WERI-Rb-1 (cell line): ENCODE measurements at regions not wholly inside any gene's neighbourhood (a gene's known extent, or its start where the extent isn't known, plus 50 kb on each side); places are given as distances from the start of the nearest gene placed in this dataset.

ENCODE experiments used
- DNase-seq: peaks from one replicate; pipeline ENCODE4 v3.0.0-alpha.2; 2020
- H3K27ac ChIP-seq: fragments of 250-450 bp; sonication (Bioruptor Pico); 2 replicates; pipeline ENCODE4 v1.5.1; 2020; ENCODE audit warnings: mild to moderate bottlenecking, moderate library complexity
- H3K27me3 ChIP-seq: fragments of 250-450 bp; sonication (Bioruptor Pico); 2 replicates; pipeline ENCODE4 v1.5.1; 2021; ENCODE audit warnings: mild to moderate bottlenecking, low read depth, moderate library complexity; ENCODE audit not compliant: insufficient read depth, severe bottlenecking
- H3K36me3 ChIP-seq: fragments of 250-450 bp; sonication (Bioruptor Pico); 2 replicates; pipeline ENCODE4 v1.5.1; 2020; ENCODE audit warnings: mild to moderate bottlenecking, moderate library complexity
- H3K4me3 ChIP-seq: 2 replicates; pipeline ENCODE4 v1.5.1; 2011; ENCODE audit warnings: low read depth, mild to moderate bottlenecking, control low read depth, low read length
- H3K9me3 ChIP-seq: fragments of 250-450 bp; sonication (Bioruptor Pico); 2 replicates; pipeline ENCODE4 v1.5.1; 2021; ENCODE audit warnings: mild to moderate bottlenecking, moderate library complexity; ENCODE audit not compliant: severe bottlenecking
- CTCF ChIP-seq: IDR thresholded peaks from 2 replicates; pipeline ENCODE4 v1.5.1; 2011; ENCODE audit warnings: low read depth, mild to moderate bottlenecking, control low read depth, inconsistent platforms, low read length

- H3K4me3 ChIP-seq, result no peak overlapping the region
- no peak for TF ChIP-seq CTCF
- peak; percentile 86 for DNase-seq
- no peaks in the 10 kb centered on the region for H3K9me3 ChIP-seq
- peak overlapping the region; percentile 80 for H3K27ac ChIP-seq
- no peaks in the 10 kb centered on the region for H3K36me3 ChIP-seq
- H3K27me3 ChIP-seq, result no peaks in the 10 kb centered on the region
These were observed 177.2 kb upstream of the PITX1 start for GRCh38 chr5:135211083-135211790.

- DNase-seq, result peak; percentile 3
These were observed 176.4 kb upstream of the PITX1 start for GRCh38 chr5:135210286-135211055.

GRCh38 chr5:135208903-135209721 is 175.1 kb upstream of the PITX1 start:
- Histone ChIP-seq H3K4me3 (no peak overlapping the region), H3K36me3 (no peaks in the 10 kb centered on the region), H3K27ac (peak overlapping the region; percentile 28; the same call in 1 of the 2 replicates), H3K27me3 (no peaks in the 10 kb centered on the region), H3K9me3 (no peaks in the 10 kb centered on the region)
- no peak for TF ChIP-seq CTCF
- peak; percentile 7 for DNase-seq

More at GRCh38 chr5:135210286-135211055, 176.4 kb upstream of the PITX1 start:
- Histone ChIP-seq H3K36me3 (no peaks in the 10 kb centered on the region), H3K27me3 (no peaks in the 10 kb centered on the region), H3K4me3 (no peak overlapping the region), H3K9me3 (no peaks in the 10 kb centered on the region), H3K27ac (peak overlapping the region; percentile 80)
- no peak for TF ChIP-seq CTCF

GRCh38 chr5:135208555-135208902 is 174.5 kb upstream of the PITX1 start:
- no peak overlapping the region for H3K27ac ChIP-seq
- H3K36me3 ChIP-seq, result no peaks in the 10 kb centered on the region
- DNase-seq, result no peak
- no peaks in the 10 kb centered on the region for H3K9me3 ChIP-seq
- TF ChIP-seq CTCF, result no peak
- H3K4me3 ChIP-seq, result no peak overlapping the region
- H3K27me3 ChIP-seq, result no peaks in the 10 kb centered on the region

GRCh38 chr5:135207866-135208265 is 173.8 kb upstream of the PITX1 start:
- H3K27ac ChIP-seq, result no peak overlapping the region

More at GRCh38 chr5:135207866-135208265, 173.8 kb upstream of the PITX1 start:
- Histone ChIP-seq H3K4me3 (no peak overlapping the region), H3K9me3 (peaks cover 2% of the 10 kb centered on the region), H3K27me3 (no peaks in the 10 kb centered on the region), H3K36me3 (no peaks in the 10 kb centered on the region)
- no peak for TF ChIP-seq CTCF
- DNase-seq, result peak; percentile 2
